MM.1S (cell line): ENCODE measurements at regions not wholly inside any gene's neighbourhood (a gene's known extent, or its start where the extent isn't known, plus 50 kb on each side); places are given as distances from the start of the nearest gene placed in this dataset.

Source experiments
- CTCF ChIP-seq: fragments of 300-600 bp; sonication (generic); IDR thresholded peaks from 2 replicates; pipeline ENCODE4 v1.5.1; 2016; ENCODE audit warnings: antibody characterized with exemption, low read length, mixed read lengths
- EZH2 ChIP-seq: fragments of 300-600 bp; sonication (generic); optimal IDR thresholded peaks from 2 replicates; pipeline ENCODE3; 2017; ENCODE audit warnings: low read depth, mild to moderate bottlenecking, antibody characterized with exemption, low read length, mixed read lengths
- EZH2phosphoT487 ChIP-seq: fragments of 300-600 bp; sonication (generic); IDR thresholded peaks from 2 replicates; pipeline ENCODE4 v1.6.1; 2018; ENCODE audit warnings: antibody characterized with exemption, low read length

GRCh38 chr5:145345511-145346287, 489.4 kb downstream of the PRELID2 start:
- no peak for TF ChIP-seq EZH2
- TF ChIP-seq CTCF: no peak
- no peak for TF ChIP-seq EZH2phosphoT487
